ENCODE measurements at regions not wholly inside any gene's neighbourhood (a gene's known extent, or its start where the extent isn't known, plus 50 kb on each side); places are given as distances from the start of the nearest gene placed in this dataset.
"Not testable (repeated sequence)": the region's sequence is repeated elsewhere in the genome, so short reads cannot be mapped to it uniquely, and the experiment has no call there.

GRCh38 chr7:156039971-156040677 lies 227.9 kb upstream of the SHH start:
- no peak for DNase-seq (ENCODE audit: low spot score)

DNA sequence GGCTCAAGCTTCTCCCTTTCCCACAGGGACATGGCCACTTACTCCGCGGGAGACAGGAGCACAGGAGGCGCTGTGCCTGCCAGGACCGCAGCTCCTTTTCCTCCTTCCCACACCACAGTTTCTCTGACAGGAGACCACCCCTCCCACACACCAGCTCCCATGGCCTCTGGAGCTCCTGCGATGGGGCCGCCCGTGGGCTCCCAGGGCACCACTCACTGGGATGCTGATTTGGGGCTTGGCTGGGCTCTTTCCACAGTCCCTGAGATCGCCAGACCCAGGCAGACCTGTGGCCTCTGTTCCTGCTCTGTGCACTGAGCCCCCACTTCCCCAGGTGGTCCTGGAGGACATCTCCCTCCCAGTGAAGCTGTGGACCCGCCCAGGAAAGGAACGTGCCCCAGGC lies 226.9 kb upstream of the SHH start:
- no peak for DNase-seq (ENCODE audit: low spot score)

DNA sequence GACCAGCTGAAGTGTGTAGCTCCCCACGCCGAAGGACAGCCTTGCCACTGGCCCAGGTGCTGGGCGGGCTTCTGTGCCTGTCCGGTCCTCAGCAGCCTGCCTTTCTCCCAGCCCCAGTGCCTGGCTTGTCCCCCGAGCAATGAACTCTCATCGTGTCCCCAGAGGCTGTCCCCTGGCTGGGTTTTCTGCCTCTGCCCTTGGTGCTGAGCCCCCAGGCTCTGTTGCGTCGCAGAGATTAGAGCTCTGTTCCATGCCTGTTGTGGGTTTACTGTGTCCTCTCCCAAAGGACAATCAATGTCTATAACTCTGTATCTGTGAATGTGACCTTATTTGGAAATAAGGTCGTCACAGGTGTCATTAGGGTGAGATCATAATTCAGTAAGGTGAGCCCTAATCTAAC lies 226.1 kb upstream of the SHH start:
- no peak for DNase-seq (ENCODE audit: low spot score)

GRCh38 chr7:156036153-156036552 lies 223.9 kb upstream of the SHH start:
- no peak for DNase-seq (ENCODE audit: low spot score)

DNA sequence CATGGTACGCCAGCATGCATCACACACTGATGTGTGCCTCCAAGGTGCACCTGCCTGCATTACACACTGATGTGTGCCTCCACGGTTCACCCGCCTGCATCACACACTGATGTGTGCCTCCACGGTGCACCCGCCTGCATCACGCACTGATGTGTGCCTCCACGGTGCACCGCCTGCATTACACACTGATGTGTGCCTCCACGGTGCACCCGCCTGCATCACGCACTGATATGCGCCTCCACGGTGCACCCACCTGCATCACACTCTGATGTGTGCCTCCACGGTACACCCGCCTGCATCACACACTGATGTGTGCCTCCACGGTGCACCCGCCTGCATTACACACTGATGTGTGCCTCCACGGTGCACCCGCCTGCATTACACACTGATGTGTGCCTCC lies 223.1 kb upstream of the SHH start:
- not testable (repeated sequence) for DNase-seq (ENCODE audit: low spot score)

GRCh38 chr7:156034397-156034796 lies 222.1 kb upstream of the SHH start:
- no peak for DNase-seq (ENCODE audit: low spot score)

DNA sequence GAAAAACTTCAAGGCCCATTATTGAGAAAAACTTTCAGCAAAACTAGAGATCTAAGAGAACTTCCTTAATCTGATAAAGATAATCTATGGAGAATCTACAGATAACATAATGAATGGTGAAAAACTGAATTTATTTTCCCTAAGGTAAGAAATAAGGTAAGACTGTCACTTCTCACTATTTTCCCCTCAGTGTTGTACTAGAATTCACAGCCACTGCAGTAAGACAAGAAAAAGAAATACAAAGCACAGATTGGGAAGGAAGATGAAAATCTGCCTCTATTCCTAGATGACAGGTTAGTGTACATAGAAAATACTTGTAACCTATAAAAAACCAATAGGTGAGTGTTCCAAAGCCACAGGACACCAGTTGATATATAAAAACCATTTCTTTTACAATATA lies 220.7 kb upstream of the SHH start:
- DNase-seq (ENCODE audit: low spot score) = no peak

GRCh38 chr7:156031679-156032478 lies 219.6 kb upstream of the SHH start:
- no peak for DNase-seq (ENCODE audit: low spot score)

DNA sequence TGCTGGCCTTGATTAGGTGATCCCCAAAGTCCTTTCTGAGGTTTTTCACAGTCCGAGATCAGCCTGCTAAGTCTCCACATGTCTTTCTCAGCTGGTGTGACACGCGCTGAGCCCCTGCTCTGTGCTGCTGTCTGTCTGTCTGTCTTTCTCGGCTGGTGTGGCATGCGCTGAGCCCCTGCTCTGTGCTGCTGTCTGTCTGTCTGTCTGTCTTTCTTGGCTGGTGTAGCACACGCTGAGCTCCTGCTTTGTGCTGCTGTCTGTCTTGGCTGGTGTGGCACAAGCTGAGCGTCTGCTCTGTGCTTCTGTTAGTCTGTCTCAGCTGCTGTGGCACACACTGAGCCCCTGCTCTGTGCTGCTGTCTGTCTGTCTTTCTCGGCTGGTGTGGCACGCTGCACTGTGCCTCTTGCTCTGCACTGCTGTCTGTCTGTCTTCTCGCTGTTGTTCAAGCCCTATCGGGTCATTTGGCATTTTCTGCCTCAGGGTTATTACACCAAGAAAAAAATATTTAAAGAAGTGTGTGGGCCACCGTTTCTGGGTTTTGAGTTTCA lies 217.3 kb upstream of the SHH start:
- no peak for DNase-seq (ENCODE audit: low spot score)

DNA sequence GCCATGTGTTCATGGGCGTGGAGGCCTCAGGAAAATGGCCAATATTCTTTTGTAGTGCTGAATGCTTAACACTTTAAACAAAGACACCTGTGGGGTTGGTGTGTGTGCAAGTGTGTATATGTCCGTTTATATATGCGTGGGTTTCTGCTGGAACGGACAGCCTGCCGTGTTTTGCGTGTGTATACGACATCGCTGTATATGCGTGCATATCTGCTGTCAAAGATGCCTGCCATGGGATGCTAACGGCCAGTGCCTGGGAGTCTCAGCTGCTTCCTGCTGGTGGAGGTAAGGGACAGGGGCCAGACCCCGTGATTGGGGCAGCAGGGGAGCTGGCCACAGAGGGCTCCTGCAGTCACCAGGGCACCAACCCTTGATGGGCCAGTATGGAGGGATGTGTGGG lies 216.3 kb upstream of the SHH start:
- no peak for DNase-seq (ENCODE audit: low spot score)

GRCh38 chr7:156027821-156028220 lies 215.6 kb upstream of the SHH start:
- DNase-seq (ENCODE audit: low spot score) = no peak

GRCh38 chr7:156026603-156027002 lies 214.3 kb upstream of the SHH start:
- no peak for DNase-seq (ENCODE audit: low spot score)

- no peak for DNase-seq (ENCODE audit: low spot score)
Observed at GRCh38 chr7:156026076-156026600, 213.9 kb upstream of the SHH start.

- DNase-seq (ENCODE audit: low spot score) = no peak
Observed at GRCh38 chr7:156025675-156026074, 213.4 kb upstream of the SHH start.

DNA sequence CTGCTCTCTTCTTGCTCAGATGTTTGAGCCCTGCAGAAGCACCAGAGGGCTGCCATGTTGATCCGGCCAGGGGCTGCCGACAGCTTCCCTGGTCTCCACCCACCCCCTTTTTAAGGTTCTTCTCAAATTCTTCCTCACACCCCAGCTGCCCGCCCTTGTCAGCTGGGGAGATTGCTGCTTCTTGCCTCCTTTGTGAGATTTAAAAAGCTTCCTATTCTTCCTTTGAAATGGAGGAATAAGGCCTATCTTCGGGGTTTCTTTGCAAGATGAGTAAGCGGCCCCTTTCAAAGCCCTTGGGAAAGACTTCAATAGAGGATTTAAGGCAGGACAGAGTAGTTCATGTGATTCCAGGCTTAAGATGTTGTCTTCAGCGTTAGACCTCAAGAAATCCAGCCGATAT lies 211.9 kb upstream of the SHH start:
- DNase-seq (ENCODE audit: low spot score) = no peak

DNA sequence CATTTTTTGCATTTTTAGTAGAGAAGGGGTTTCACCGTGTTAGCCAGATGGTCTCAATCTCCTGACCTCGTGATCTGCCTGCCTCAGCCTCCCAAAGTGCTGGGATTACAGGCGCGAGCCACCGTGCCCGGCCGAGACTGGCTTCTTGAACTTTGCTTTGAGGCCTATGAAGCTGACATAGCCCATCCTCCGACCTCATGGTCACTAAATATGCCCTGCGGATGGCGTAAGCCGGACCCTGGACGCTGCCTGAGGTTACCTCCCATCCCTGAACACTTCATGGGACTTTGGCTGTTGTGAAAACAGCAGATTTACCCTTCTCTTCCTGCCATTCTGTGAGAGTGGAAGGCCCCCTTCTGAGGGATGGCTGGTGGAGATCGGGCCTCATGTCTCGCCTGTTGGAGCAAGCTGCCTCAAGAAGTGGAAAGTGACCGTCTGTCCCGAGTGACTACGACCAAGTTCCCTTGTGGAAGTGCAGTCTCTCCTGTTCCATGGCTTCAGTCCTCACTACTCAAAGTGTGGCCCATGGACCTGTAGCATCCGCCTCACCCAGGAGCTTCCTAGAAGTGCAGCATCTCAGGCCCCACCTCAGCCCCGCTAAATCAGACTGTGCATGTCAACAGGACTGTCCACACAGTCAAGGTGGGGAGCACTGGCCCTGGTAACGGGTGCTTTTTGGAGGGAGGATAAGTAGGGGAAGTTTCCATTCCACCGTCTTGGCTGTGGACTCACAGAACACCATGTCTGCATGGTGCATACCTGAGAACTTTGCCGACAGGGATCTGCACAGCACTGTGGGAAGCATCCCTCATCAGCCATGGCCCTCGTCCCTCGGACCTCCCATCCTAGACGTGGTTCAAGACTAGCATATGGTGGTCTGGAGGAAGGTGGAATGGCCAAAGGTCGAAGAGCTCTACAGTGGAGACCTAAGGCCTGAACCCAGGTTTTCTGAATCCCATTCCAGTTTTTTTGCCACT lies 210.5 kb upstream of the SHH start:
- DNase-seq (ENCODE audit: low spot score) = no peak

GRCh38 chr7:156021471-156021870 lies 209.2 kb upstream of the SHH start:
- DNase-seq (ENCODE audit: low spot score) = no peak

GRCh38 chr7:156020566-156020965 lies 208.3 kb upstream of the SHH start:
- DNase-seq (ENCODE audit: low spot score) = no peak

DNA sequence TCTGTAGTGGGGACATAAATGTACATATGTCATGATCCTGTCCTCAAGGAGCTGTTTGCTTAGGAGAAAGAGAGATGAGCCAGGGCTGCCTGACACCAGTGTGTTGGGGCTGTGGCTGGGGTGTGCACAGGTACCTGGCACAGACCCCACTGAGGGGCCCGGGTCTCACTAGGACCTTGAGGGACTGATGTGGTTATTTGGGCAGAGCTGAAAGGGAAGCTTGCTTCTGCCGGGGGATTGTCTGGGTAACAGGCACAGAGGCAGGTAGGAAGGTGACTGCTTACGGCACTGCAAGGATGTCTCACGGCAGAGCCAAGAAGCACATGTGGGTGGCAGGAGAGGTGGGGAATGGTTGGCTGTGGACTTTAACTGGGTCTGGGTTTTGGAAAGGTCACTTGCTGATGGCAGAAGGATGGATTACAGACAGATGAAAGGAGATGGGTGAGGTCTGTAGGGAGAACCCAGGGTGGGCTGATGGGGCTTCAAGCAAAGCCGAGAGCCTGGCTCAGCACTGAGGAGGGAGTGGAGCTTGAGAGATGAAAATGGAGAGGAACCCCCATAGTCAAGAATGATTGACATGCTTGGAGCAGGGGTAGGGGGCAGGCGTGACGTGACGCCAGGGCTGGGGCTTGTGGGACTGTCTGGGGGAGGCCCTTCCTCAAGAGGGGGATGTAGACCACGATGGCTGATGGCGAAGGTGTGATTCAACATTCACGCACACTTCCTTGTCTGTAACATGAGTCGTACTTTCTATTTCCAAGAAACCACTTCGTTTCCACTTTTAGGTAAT lies 207.7 kb upstream of the SHH start:
- no peak for DNase-seq (ENCODE audit: low spot score)

- DNase-seq (ENCODE audit: low spot score) = no peak
Observed at GRCh38 chr7:156019308-156019707, 207.0 kb upstream of the SHH start.
